Caco-2 (cell line): ENCODE measurements at regions not wholly inside any gene's neighbourhood (a gene's known extent, or its start where the extent isn't known, plus 50 kb on each side); places are given as distances from the start of the nearest gene placed in this dataset.

ENCODE experiments used
- BruUV-seq: library from RNA; stranded (reverse); fragments of 400-500 nt; replicated peaks from 2 replicates; lab custom pipeline; 2021; lab: Mats Ljungman, UMichigan
- CTCF ChIA-PET: fragments of 300-600 bp; sonication (Branson Sonifier 250); formaldehyde crosslinking; loops from one replicate; lab custom pipeline; 2022; ENCODE audit warnings: antibody characterized with exemption; lab: Charles Lee
- POLR2A ChIA-PET: fragments of 300-600 bp; sonication (Branson Sonifier 250); formaldehyde crosslinking; loops from one replicate; lab custom pipeline; 2022; ENCODE audit warnings: antibody characterized with exemption; lab: Charles Lee
- DNase-seq, 2 experiments: peaks; one replicate each; pipeline versions ENCODE4 v3.0.0 to v3.0.0-alpha.2; 2020 to 2022
- H3K27me3 ChIP-seq: replicated peaks from 2 replicates; pipeline ENCODE4 v1.6.0; 2011; ENCODE audit warnings: low read length; ENCODE audit not compliant: control insufficient read depth, insufficient read depth
- H3K36me3 ChIP-seq: 2 replicates; pipeline ENCODE4 v1.5.1; 2011; ENCODE audit warnings: low read length; ENCODE audit not compliant: control insufficient read depth, insufficient read depth
- H3K4me1 ChIP-seq: fragments of 250-450 bp; sonication (Bioruptor Pico); 2 replicates; pipeline ENCODE4 v1.5.1; 2020; ENCODE audit warnings: mild to moderate bottlenecking
- H3K4me3 ChIP-seq: 2 replicates; pipeline ENCODE4 v1.5.1; 2011; ENCODE audit warnings: low read depth, mild to moderate bottlenecking, control low read depth, low read length
- H3K9me3 ChIP-seq: fragments of 250-450 bp; sonication (Bioruptor Pico); 2 replicates; pipeline ENCODE4 v1.5.1; 2020; ENCODE audit warnings: mild to moderate bottlenecking, moderate library complexity
- H3K27ac Mint-ChIP-seq: one replicate; pipeline ENCODE4 v1.8.0; 2022; ENCODE audit warnings: mixed read lengths; ENCODE audit not compliant: unreplicated experiment
- H3K27me3 Mint-ChIP-seq: one replicate; pipeline ENCODE4 v1.8.0; 2022; ENCODE audit warnings: mixed read lengths; ENCODE audit not compliant: insufficient read depth, unreplicated experiment
- H3K36me3 Mint-ChIP-seq: one replicate; pipeline ENCODE4 v1.8.0; 2022; ENCODE audit warnings: mild to moderate bottlenecking, mixed read lengths; ENCODE audit not compliant: insufficient read depth, unreplicated experiment
- H3K4me1 Mint-ChIP-seq: one replicate; pipeline ENCODE4 v1.8.0; 2022; ENCODE audit warnings: low read depth, mixed read lengths; ENCODE audit not compliant: unreplicated experiment
- H3K4me3 Mint-ChIP-seq: one replicate; pipeline ENCODE4 v1.8.0; 2022; ENCODE audit warnings: mild to moderate bottlenecking, moderate library complexity, mixed read lengths; ENCODE audit not compliant: unreplicated experiment
- H3K9me3 Mint-ChIP-seq: one replicate; pipeline ENCODE4 v1.8.0; 2022; ENCODE audit warnings: mixed read lengths; ENCODE audit not compliant: unreplicated experiment
- CTCF ChIP-seq, 2 experiments: fragments of 200-600 bp in 1 of 2; IDR thresholded peaks; 1 replicate in 1 of 2; 2 replicates in 1 of 2; pipeline versions ENCODE4 v1.5.1 to v1.8.0; 2011 to 2022; ENCODE audit warnings: antibody characterized with exemption in 1 of 2, control low read depth in 1 of 2, inconsistent platforms in 1 of 2, low read depth in 1 of 2, low read length in 1 of 2, mild to moderate bottlenecking in 1 of 2, moderate library complexity in 1 of 2; ENCODE audit not compliant: insufficient read depth in 1 of 2, severe bottlenecking in 1 of 2, unreplicated experiment in 1 of 2
- intact Hi-C: fragments of 100-400 bp; cut with micrococcal nuclease; formaldehyde crosslinking; loops from one replicate; pipeline ENCODE4 v1.10.0; 2022; ENCODE audit not compliant: unreplicated experiment

GRCh38 chr5:27742805-27743204, 704.4 kb upstream of the CDH9 start:
- H3K4me3 Mint-ChIP-seq = no peak overlapping the region
- H3K4me1 Mint-ChIP-seq = no peaks in the 10 kb centered on the region
- H3K9me3 Mint-ChIP-seq = peaks cover 29% of the 10 kb centered on the region
- no peak for DNase-seq
- no TSS peak for BruUV-seq
- no peaks in the 10 kb centered on the region for H3K27me3 ChIP-seq
- peaks cover 2% of the 10 kb centered on the region; the same call in 1 of the 2 replicates for H3K9me3 ChIP-seq
- intact Hi-C loops = no loop called here
- no peak overlapping the region for H3K27ac Mint-ChIP-seq
- H3K36me3 Mint-ChIP-seq = no peaks in the 10 kb centered on the region
- no peaks in the 10 kb centered on the region for H3K27me3 Mint-ChIP-seq
- no peak for TF ChIP-seq CTCF (IDR thresholded peaks at IDR 0.05; ENCODE audit: insufficient read depth in 1 of 2, low read depth in 1 of 2, low read length in 1 of 2, severe bottlenecking in 1 of 2, unreplicated experiment in 1 of 2)
- no peaks in the 10 kb centered on the region for H3K4me1 ChIP-seq
- POLR2A ChIA-PET = no interaction called here
- CTCF ChIA-PET = no interaction called here
- H3K36me3 ChIP-seq = no peaks in the 10 kb centered on the region
- H3K4me3 ChIP-seq = no peak overlapping the region

GRCh38 chr5:27734838-27735237, 696.5 kb upstream of the CDH9 start:
- Histone ChIP-seq H3K27me3 (no peaks in the 10 kb centered on the region), H3K4me3 (no peak overlapping the region), H3K36me3 (no peaks in the 10 kb centered on the region), H3K9me3 (no peaks in the 10 kb centered on the region), H3K4me1 (no peaks in the 10 kb centered on the region)
- intact Hi-C loops = no loop called here
- Mint-ChIP-seq H3K9me3 (no peaks in the 10 kb centered on the region), H3K4me3 (no peak overlapping the region), H3K27me3 (no peaks in the 10 kb centered on the region), H3K27ac (no peak overlapping the region), H3K4me1 (no peaks in the 10 kb centered on the region), H3K36me3 (no peaks in the 10 kb centered on the region)
- DNase-seq = no peak
- POLR2A ChIA-PET = no interaction called here
- no TSS peak for BruUV-seq
- CTCF ChIA-PET = no interaction called here
- TF ChIP-seq CTCF (IDR thresholded peaks at IDR 0.05; ENCODE audit: insufficient read depth in 1 of 2, low read depth in 1 of 2, low read length in 1 of 2, severe bottlenecking in 1 of 2, unreplicated experiment in 1 of 2) = no peak

GRCh38 chr5:27733237-27733636, 694.9 kb upstream of the CDH9 start:
- BruUV-seq = no TSS peak
- no peak overlapping the region for H3K4me3 ChIP-seq
- H3K4me1 ChIP-seq = no peaks in the 10 kb centered on the region
- H3K9me3 ChIP-seq = no peaks in the 10 kb centered on the region
- TF ChIP-seq CTCF (IDR thresholded peaks at IDR 0.05; ENCODE audit: insufficient read depth in 1 of 2, low read depth in 1 of 2, low read length in 1 of 2, severe bottlenecking in 1 of 2, unreplicated experiment in 1 of 2) = no peak
- no peaks in the 10 kb centered on the region for H3K4me1 Mint-ChIP-seq
- ChIA-PET CTCF (no interaction called here), POLR2A (no interaction called here)
- H3K27me3 Mint-ChIP-seq = no peaks in the 10 kb centered on the region
- no peaks in the 10 kb centered on the region for H3K9me3 Mint-ChIP-seq
- no peaks in the 10 kb centered on the region for H3K27me3 ChIP-seq
- no peak for DNase-seq
- H3K36me3 ChIP-seq = no peaks in the 10 kb centered on the region
- H3K36me3 Mint-ChIP-seq = no peaks in the 10 kb centered on the region
- no peak overlapping the region for H3K27ac Mint-ChIP-seq
- H3K4me3 Mint-ChIP-seq = no peak overlapping the region
- intact Hi-C loops = no loop called here
